ENCODE measurements at regions not wholly inside any gene's neighbourhood (a gene's known extent, or its start where the extent isn't known, plus 50 kb on each side); places are given as distances from the start of the nearest gene placed in this dataset.

GRCh38 chr6:94254689-94255088 lies 835.3 kb upstream of the EPHA7 start:
- TF ChIP-seq CTCF (IDR thresholded peaks at IDR 0.05; ENCODE audit: insufficient read depth, low read depth, low read length) (no peak), EZH2 (IDR thresholded peaks at IDR 0.05; ENCODE audit: insufficient read depth, low read length) (no peak)

All from astrocyte (in vitro differentiated cells and primary cell).